HG03575 (cell line): ENCODE measurements at regions not wholly inside any gene's neighbourhood (a gene's known extent, or its start where the extent isn't known, plus 50 kb on each side); places are given as distances from the start of the nearest gene placed in this dataset.

ENCODE experiments used
- ATAC-seq: cut with Tn5 transposase; IDR thresholded peaks from one replicate; pipeline ENCODE4 v1.9.1; 2021; ENCODE audit not compliant: unreplicated experiment, insufficient number of reproducible peaks, low FRiP score; ENCODE audit errors: extremely low read depth

GRCh38 chr3:82103241-82103640 lies 341.8 kb upstream of the GBE1 start:
- ATAC-seq = no peak

- ATAC-seq = no peak
Measured at GRCh38 chr3:82100378-82100777, 338.9 kb upstream of the GBE1 start.

DNA sequence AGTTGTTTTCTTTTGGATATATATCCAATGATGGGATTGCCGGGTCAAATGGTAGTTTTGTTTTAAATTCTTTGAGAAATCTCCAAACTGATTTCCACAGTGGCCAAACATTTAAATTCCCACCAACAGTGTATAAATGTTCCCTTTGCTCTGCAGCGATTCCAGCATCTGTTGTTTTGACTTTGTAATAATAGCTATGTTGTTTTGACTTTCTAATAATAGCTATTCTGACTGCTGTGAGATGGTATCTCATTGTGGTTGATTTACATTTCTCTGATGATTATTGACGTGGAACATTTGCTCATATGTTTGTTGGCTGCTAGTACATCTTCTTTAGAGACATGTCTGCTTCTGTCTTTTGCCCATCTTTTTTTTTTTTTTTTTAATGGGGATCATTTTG lies 332.2 kb upstream of the GBE1 start:
- no peak for ATAC-seq

- no peak for ATAC-seq
Measured at GRCh38 chr3:82088749-82089148, 327.3 kb upstream of the GBE1 start.

DNA sequence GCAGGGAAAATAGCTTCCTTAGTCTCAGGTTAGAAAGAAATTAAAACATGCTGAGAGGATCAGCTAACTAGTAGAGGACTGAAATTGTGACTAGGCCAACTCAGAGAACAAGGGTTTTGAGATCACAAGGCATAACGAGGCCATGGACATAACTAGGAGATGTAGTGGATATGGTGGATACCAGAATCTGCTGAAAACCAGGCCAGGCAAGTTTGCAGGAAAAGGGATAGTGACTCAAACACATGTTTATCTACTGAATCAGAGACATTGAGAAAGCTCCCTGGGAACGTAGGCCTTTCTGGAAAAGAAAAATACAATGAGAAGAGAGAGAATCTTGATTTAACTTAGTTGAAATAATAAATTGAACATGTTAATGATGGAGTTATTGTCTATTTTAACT lies 326.5 kb upstream of the GBE1 start:
- ATAC-seq = no peak

GRCh38 chr3:82085851-82086475 lies 324.5 kb upstream of the GBE1 start:
- ATAC-seq = no peak

DNA sequence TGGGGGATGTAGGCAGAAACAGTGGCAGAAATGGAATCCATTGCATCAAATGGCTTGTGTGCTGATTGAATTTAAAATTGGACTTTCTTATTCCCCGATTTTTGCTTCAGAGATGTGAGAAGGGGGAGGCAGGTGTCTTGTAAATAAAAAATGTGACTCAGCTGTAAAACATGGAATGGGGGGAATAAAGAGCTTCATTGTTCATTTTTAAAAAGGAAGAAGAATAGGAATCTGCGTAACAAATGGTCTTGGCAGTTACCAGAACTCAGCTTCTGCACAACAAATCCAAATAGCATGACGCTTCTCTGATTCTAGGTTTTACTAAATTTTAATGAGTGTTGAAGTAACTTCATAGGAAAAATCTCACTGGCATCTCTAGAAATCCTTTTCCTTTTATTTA lies 323.9 kb upstream of the GBE1 start:
- ATAC-seq = no peak

DNA sequence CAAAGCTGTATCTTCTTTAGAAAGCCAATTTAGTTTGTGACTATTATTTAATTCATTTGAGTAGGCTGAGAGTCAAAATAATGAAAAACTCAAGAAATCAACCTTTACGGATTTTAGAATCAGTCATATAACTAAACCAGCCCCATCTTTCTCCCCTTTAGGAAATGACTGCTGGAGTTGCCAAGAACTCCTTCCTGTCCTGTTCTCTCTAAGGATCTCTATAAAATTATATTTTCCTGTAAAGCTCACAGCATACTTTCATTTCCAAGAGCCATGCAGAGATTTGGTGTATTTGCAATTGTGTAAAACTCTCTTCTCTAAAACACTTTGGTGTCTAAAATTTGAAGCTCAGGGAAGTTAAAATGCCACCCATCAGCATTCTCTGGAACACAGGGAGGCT lies 323.4 kb upstream of the GBE1 start:
- no peak for ATAC-seq

DNA sequence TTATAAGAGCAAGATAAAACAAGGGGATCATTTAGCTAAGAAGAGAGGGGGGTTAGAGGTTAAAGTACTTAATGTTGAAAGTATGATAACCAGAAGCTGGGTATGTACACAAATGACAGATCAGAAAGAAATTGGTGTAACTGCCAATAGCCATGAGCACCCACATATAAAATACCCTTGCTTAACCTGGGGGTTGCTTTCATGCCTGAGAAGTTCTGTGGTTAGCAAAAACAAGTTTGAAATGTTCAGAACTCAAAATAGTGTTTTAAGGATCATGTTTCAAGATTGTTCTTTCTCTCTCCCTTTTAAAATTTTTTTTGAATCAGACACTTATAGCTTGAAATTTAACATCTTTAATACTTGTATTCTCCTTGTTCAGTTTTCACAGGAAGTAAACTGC lies 321.4 kb upstream of the GBE1 start:
- ATAC-seq = no peak

DNA sequence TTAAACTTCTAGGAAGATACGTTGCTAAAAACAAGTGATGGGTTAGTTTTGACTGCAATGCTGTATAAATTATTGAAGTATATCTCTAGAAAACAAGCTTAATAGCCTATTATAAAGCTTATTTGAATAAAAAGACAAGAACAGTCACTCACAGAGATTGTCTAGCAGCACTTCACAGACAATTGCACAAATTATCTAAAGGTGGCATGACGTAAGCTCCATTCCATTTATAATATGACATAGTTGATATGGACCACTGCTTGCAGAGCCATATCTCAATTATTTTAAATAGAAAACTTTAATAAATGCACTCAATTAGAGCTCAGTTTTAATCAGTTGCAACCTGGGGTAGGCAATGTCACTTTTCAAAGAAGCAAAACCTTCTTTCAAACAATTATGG lies 319.9 kb upstream of the GBE1 start:
- no peak for ATAC-seq

DNA sequence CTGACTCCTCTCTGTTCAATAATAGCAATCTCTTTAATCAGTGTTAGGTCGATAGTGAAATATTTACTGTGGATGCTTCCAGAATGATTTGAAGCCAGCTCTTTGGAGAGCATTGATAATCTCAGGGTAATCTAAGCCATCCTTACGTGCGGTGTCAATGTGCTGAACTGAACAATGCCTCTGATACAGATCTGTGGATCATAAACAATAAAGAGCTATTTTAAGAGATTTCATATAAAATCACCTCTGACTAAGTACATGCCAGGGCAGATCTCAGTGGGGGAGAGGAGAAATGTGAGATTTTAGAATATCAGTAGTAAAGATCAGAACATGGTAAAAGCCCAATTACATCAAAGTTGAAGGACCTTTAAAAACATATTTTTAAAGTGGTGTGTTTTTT lies 319.3 kb upstream of the GBE1 start:
- ATAC-seq = no peak

- ATAC-seq = no peak
Measured at GRCh38 chr3:82080261-82080660, 318.8 kb upstream of the GBE1 start.

- no peak for ATAC-seq
Measured at GRCh38 chr3:82079335-82079890, 318.0 kb upstream of the GBE1 start.

- no peak for ATAC-seq
Measured at GRCh38 chr3:82078246-82078645, 316.8 kb upstream of the GBE1 start.

DNA sequence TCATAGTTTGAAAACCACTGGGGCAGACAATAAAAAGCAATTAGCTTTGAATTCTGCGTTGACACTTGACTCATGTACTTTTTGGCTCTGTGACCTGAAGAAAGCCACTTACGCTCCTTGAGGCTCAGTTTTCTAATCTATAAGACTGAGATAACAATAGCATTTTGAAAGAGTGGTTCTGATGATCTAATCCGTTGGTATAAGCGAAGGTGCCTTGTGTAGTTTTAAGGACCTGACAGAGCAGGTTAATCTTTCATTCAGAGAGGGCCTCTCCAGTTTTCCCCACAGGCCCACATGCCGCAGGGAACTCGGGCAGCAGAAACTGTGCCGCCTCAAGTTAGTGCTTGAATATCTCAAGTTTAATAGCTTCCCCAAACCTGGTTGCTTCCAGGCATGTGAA lies 306.0 kb upstream of the GBE1 start:
- ATAC-seq = no peak

- ATAC-seq = no peak
Measured at GRCh38 chr3:82058809-82059208, 297.4 kb upstream of the GBE1 start.

DNA sequence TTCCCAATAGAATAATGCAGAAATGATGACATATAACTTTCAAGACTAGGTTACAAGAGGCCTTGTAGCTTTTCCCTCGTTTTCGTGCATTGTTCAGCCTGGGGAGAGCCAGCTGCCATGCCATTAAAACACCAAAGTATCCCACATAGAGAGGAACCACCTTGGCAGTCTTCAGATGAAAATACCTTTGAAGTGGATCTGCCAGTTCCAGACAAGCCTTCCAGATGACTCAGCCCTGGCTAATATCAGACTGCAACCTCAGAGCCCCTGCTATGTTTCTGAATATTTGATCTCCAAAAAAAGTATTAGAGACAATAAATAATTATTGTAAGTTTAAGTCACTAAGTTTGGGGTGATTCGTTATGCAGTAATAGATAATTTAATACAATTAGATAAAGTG lies 294.3 kb upstream of the GBE1 start:
- no peak for ATAC-seq

DNA sequence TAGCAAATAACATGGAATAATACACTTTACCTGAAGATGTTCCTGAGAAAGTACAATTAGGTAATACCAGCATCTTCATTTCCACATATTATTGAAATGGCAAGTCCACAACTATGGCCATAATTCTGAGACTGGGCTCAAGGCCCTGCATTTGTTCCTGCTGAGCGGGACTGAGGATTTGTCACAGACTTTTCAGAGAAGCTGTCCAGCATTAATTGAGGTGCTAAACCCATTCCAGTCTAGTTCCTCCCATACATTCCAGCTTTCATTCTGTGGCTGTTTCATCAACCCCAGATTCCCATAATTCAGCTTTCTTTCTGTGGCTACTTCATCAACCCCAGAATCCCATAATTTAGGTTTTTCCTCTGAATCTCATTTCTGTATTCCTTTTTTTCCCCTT lies 293.4 kb upstream of the GBE1 start:
- no peak for ATAC-seq

- ATAC-seq = no peak
Measured at GRCh38 chr3:82053236-82053635, 291.8 kb upstream of the GBE1 start.

DNA sequence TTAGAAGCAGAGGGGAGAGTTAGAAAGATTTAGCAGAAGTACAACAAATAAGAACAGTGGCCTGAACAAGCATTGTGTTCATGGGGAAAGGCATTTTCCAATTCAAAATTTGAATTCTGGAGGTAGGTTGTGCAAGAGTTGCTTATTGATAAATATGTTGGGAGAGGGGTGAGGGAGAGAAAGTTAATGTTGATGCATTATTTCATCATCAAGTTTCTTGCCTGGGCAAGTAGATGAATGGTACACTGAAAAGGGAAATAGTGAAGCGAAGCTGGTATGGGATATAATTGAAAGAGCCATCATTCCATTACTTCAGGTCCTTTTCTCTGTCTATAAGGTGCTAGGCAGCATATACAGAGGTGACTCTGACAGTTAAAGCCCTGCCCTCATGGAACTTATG lies 288.9 kb upstream of the GBE1 start:
- ATAC-seq = no peak

DNA sequence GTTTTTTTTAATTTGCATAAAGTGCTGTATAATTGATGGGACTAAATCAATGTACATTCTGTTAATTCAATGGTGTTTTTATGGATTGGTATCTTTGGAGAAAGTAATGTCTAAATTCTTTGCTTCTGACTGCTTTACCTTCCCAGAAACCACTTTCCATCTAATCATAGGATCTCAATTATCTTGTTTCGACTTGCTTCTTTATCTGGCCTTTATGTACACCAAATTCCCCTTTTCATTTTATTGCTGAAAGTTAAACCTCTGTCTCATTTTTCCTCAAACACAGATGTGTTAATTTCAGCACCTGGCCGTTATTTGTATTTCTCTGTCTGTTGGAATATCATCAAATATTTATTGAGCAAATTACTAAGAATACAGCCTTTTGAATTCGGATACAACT lies 287.3 kb upstream of the GBE1 start:
- no peak for ATAC-seq
